ENCODE measurements at regions not wholly inside any gene's neighbourhood (a gene's known extent, or its start where the extent isn't known, plus 50 kb on each side); places are given as distances from the start of the nearest gene placed in this dataset.

DNA sequence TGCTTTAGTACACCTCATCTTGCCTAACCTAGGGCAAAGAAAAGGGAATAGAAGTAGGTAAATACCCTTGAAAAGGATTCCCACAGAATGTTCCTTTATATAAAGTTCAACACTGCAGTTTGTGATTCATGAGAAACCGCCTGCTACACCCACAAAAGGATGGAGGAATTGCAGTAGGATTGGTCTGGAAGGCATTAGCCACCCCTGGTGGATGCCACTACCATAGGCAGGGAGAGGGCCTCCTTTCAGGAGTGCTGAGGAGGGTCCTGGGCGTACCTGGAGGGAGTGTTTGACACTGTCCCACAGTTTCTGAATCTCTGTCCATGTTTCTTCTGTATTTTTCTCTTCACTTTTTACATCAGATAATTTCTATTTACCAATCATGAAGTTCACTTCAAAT is 221.8 kb upstream of the TMEM72 start:
- no peak for DNase-seq

DNA sequence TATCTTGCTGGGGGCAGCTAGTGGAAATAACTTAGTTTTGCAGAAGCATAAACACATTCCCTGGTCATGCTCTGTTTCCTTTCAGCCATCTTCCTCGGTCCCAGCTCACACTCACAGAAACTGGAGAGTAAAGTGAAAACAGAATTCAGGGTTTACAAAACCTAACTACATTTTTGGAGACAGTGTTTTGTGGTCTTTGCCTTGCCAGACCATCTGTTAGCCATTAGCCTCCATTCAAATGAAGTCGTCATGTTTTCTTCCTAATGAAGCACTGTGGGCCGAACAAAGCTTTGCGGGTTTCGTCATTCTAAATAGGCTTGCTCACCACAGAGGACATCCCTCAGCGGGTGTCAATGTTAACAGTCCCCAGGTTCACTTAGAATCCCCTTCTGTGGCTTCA is 214.6 kb upstream of the TMEM72 start:
- DNase-seq: no peak

DNA sequence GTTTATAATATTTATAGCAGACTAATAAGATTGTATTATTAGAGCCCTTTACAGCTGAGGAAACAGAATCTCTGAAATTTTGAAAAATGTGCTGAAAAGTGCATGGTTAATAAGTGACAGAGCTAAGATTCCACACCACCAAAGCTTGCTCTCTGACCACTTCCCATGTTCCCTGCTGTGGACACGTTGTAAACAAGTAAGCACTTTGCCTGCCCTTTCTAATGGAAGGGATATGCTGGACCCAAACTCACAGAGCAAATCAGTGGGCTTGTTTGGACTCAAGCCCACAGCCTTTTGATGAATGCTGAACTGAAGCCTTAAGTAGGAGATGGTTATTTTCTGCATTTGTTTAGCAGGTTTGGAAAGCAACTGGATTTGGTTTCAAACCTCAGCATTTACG is 214.0 kb upstream of the TMEM72 start:
- no peak for DNase-seq

DNA sequence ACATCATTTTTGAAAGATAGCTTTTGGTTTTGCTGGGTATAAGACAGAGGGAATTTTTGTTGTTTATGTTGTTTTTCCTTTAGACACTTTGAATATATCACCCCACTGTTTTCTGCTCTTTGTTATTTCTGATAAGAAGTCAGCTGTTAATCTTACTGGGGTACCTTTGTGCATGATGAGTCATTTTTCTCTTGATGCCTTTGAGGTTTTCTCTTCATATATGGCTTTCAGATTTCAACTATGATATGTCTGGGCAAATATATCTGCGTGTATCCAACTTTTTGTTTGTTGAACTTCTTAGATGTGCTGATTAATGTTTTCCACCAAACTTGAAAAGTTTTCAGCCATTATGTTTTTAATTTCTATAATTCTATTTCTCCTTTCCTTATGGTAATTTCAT is 208.6 kb upstream of the TMEM72 start:
- no peak for DNase-seq

DNA sequence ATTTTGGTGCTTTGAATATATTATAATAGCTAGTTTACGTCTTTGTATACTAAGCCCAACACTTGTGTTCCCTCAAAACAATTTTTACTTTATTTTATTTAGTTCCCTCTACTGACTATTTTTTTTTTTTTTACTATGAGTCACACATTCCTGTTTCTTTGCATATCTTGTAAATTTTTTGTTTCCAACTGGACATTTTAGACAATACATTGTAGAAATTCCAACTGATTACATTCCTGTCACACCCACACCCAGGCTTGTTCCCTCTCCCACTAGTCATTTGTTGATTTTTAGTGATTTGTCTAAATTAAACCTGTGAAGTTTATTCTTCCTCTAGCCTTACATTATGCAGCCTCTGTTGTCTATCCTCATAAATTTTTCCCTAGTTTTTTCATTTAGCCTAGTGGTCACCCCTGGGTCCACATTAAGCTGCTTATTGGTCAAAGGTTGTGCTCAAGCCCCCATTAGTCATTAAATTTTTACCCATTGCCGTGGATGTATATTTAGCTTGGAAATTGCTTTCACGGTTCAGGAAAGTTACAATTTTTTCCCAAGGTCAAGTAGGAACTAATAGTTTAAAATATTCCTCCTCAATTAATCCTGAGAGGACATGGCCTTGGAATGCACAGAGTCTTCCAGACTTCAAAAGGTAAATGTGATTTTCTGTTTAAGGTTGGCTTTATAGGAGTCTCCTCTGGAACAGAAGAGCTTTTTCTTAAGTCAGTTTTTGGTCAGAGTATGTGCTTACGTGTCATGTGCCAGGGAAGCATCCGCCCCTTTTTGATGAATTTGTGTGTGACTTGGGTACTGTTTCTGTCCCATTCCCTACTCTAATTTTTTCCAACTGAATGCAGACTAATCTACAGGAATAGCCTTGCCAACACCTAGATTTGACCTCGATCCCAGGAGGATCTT is 207.6 kb upstream of the TMEM72 start:
- DNase-seq: no peak

DNA sequence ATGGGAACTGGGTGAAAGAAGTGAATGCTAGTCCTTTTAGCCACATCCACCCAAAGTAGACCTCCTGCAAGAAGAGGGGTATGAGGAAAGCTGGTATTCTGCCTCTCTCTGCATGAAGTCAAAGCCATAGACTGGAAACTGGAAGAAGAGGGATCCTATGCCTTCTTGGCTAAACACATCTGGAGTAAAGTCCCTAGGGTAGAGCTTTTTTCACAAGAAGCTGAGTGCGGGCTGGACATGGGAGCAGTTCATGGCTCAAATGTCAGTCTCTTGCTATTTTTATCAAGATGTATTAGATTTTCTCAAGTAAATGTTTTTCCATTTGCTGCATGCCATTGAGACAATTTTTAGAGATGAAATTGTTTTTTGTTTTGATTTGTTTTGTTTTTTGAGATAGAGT is 206.5 kb upstream of the TMEM72 start:
- DNase-seq: no peak

DNA sequence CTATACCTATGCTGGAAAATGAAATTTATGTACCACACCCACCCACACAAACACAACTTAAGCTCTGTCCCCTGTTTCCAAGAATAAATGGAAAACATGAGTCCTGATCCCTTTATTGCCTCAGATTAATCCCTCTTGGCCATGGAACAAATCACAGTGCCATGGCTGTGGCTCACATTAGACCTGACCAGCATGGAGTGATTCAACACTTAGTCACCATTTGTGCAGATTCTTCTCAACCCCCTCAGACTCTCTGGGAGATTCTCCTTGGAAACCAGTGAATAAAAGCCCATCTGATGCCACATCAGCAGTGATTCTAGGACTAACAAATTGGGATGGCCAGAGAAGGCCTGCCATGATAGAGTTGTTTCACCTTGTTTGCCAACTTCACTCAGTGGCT is 204.4 kb upstream of the TMEM72 start:
- DNase-seq: no peak

DNA sequence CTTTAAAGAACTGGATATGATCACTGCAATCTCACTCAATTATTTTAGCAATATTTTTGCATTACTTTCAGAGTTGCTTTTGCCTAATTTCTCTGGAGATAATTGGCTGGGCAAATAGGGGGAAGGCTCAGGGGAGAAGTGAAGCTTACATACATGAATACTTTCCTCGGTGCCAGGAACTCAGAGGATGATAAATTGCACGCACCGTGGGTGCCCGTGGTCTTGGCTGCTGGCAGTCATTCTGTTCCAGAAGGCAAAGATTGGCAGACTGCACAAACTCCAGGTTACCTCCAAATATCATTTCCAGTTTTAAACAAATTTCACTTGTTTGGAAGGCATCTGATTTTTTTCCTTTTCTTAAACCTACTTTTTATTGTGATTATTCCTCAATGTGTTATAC is 197.8 kb upstream of the TMEM72 start:
- DNase-seq: no peak

DNA sequence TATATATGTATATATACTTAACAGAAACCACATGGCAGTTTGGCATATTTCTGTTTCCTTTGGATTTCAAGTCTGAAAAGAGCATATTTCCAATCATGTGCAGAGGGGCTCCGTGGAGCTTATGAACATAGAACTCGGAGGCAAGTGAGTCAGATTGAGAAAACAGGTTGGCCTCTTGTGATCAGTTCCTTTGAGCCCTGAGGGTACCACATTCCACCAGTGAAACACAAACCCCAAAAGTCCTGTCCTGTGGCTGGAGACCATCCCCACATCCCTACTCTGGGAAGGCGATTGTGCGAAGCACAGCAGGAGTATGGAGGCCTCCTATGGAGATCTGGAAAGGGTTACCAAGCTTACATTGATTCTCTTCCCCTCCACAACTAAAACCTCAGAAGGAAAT is 196.7 kb upstream of the TMEM72 start:
- no peak for DNase-seq

DNA sequence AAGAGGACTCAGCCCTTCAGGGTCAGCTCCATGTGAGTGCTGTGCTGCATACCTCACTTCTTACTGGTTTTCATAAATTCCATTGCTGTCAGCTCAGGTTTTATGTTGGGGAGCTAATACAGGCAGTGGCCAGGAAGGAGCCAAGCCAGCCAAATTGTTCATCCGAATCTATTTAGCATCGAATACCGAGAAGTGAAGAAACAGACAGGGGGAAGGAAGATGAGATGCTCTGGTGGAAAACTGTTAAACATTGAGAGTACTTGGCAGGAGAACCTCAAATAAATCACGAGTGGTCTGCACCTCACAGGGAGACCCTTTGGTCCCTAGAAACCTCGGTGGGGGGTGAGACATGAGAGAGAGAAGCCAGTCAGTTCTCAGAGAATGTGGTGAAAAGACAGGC is 196.0 kb upstream of the TMEM72 start:
- no peak for DNase-seq

DNA sequence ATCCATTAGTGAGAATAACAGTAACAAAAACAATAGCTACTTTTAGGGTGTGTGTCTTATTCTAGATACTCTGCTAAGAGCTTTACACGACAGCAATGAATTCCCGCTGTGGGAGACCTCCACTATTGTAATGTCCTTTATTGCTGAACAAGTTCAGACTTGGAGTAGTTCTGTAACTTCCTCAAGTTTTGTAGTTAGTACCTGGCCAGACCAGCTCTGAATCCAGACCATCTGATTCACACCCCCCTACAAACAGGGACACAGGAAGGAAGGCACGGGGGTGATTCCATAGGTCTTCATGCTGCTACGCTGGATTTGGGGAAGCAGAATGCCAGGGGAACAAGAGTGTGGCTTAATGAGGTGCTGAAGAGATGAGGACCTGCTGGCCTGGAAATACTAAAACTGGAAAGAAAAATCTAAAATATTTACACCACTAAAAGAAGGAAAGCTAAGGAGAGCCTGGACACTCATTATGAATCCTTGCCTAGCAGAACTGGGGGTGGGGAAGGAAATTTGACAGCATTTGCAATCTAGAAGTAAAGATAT is 194.6 kb upstream of the TMEM72 start:
- DNase-seq: no peak

DNA sequence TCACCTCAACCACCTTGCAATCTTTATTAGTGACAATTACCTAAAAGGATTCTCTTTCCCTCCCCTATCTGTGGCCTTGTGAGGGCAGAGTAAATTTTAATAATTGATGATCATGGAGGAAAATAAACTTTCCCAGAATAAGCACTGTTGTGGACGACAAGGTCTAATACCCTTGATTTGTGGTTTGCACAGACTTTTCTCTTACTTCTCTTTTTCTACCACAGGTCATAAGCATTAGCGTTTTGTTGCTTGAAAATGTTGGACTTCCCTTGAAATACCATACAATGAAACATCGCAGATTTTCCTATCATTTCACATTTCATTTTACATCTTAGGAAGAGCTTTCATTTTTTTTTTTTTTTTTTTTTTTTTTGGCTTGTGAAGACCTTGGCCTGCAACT is 188.1 kb upstream of the TMEM72 start:
- DNase-seq: no peak

DNA sequence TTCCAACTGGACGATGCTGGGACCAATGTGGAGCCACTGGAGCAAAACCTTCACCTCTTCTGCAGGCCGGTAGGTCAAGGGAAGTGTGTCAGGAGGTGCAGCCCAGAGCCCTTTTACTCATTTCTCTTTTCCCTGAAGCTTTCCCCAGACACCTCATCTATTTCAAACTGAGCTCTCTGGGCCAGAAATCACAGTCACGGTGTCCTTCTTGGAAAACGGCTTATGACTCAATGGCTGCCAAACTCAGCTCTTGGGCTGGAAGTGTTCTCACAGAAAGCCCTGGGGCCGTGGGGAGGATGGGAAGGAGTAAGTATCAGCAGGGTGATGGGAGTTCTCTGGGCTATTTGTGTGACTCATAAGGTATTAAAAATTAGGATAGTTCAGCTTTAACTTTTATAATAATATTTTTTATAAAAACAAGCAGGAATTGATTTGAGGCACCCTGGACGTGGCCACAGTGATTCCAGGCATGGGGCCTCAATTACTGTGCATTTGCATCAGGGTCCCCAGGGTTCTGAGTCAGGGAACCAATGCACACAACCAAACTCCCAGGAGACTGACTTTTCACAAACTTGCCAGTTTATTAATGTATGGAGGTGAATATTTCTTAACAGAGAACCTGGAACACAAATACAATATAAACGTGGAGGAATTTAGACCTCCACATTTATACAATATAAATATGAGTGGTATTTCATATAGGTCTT is 187.4 kb upstream of the TMEM72 start:
- no peak for DNase-seq

DNA sequence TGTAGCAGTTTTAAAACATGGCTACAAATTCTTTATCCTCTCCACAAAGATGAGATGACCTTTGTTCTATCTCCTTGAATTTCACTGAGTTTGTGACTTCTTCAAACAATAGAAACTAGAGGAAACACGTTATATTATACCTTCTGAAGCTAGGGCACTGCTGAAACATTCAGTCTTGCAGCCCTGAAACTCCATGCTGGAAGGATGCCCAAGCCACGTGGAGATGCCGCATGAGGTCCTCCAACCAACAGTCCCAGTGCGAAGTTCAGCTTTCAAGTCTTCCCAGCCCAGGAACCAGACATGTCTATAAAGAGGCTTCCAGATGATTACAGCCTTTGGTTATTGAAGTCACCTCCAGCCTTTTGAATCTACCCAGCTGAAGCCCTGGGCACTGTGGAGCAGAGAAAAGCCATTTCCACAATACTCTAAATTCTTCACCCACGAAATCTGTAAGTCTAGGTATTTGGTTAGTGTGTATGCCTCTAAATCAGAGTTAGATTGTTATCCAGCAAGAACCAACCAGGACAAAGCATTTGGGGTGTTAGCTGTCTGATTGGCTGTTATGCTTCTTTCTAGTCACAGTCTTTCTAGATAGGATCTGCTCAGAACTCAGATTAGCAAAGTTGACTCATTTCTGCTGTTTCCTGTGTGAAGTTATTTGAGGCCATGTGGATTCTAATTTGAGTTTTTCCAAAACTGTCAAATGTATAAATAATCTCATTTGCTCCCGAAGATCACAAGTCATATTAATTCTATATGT is 186.5 kb upstream of the TMEM72 start:
- DNase-seq: no peak

DNA sequence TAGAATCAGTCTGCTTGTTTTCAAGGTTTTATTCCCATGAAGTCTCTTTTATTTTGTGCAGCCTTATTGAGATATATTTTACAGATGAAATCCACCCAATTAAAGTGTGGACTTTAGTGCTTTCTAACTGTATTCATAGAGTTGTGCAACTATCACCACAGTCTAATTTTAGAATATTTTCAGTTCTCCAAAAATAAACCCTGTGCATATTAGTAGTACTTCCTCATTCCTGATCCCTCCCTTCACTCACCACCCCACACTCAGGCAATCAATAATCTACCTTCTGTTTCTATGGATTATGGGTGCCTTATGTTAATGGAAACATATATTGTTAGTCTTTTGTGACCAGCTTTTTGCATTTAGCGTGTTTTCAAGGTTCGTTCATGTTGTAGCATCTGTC is 185.7 kb upstream of the TMEM72 start:
- DNase-seq: no peak

DNA sequence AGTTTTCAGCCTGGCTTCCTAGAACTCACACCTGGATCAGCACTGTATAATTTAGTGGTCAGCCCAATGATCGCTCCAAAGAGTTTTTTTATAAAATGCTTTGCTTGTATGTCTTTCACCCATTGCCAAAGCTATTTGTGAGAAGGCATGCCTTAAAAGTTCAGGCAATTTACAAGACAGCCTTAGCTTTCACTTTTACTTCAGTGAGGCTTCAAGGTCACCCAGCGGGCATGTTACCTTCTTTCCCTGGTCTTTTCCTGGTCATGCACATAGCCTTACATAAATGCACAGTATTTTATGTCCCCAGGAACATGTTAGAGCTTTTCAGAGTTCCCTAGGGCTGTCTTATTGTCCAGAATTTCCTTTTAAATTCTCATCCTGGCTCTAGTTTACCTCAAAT is 179.9 kb upstream of the TMEM72 start:
- DNase-seq: no peak

DNA sequence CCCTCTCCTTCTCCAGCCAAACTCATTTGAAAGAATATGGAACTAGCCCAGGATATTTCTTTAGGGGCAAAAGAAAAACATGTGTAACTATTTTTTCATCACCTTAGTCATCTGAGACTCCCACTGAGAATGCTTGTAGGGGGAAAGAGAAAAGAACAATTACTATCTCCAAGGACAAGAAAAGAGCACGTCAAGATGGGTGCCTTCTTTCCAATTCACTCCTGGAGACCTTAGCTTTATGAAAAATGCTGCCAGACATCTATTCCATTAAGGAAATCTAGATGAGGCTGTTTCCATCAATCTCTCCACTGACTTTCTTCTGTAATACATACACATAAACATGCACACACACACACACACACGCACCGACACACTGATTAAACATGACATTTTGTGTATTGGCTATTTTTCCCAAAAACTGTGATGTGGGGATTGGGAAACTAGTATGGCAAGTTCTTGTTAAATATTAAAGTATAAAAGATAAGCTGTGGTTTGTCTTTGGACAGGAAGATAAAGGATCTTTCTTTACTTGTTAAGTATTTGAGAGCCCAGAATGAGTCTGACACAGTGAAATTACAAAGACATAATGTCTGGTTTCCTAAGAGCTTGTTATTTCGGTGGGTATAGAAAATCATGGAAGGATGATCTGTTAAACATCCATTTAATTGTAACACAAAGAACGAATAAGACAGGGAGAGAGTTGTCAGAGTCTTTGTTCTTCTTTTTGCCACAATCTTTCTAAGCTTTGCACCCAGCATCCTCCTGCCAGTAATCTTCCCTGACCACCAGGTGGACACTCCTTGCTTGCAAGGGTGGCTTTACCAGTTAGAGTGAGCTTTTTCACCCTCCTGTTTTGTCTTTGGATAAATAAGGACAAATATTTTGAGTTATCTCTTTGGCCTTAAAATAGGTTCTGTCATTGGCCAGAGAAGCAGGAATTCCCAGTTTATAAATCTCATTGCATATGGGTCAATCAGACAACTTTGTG is 177.3 kb upstream of the TMEM72 start:
- DNase-seq: no peak

DNA sequence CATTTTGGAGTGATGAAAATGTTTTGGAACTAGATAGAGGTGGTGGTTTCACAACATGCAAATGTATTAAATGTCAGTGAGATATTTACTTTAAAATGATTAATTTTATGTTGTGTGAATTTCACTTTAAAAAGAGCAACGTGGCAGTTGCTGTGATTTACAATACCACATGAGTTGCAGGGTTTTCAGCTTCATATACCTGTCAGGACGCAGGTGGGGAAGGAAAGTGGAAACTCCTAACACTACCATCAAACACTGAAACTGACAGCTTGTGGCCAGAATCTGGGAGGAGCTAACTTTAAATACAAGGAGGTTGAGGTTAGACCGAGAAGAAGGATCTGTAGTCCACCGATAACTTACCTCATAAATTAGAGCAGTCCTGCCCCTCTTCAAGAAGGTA is 168.9 kb upstream of the TMEM72 start:
- no peak for DNase-seq

DNA sequence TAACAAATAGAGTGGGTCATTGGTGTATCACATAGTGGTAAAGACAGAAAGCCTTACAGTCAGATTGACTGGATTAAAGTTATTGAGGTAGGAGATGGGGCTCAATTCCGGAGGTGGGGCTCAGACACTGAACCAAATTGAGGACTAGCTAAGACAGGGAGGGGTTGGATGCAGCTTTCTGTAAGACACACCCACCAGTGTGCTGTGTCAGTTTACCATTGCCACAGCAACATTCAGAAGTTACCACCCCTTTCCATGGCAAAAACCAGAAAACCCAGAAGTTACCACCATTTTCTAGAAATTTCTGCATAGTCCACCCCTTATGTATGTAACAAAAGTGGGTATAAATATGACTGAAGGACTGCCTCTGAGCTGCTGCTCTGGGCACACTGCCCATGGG is 167.6 kb upstream of the TMEM72 start:
- DNase-seq: no peak

DNA sequence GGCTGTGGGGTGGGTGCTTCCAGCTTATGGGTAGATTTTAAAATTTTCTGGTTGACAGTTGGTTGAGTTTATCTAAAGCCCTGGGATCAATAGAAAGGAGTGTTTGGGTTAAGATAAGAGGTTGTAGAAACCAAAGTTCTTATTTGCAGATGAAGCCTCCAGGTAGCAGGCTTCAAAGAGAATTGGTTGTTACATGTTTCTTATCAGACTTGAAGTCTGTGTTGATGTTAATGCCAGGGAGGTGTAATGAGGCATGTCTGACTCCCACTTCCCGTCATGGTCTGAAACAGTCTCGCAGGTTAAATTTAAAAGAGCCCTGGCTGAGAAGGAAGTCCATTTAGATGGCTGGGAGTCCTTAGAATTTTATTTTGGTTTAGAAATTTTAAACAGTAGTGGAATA is 165.2 kb upstream of the TMEM72 start:
- DNase-seq: no peak

DNA sequence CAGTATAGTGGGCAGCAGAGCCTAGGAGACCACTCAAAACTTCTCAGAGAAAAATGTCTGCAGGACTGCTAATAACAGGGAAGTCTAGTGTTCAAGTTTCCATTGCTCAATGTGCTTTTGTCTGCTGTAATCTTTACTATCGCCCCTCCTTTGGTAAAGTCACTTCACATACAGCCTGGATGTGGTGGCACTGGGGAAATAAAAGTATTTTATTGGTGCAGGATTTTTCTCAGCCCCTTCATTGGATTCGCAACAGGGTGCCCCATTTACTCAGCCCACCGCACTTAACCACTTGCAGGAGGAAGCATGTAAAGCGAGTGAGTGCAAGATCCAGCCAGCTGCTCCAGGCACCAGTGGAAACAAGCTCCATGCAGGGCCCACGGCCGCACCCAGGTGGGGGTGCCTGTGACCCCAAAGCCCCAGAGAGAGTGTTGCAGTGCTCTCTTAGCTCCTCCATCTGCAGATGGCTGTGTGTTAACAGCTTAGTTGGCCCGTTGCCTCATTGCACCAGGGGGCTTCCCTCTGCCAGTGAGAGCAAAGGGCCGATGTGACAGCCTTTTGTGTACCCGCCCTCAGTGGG is 163.5 kb upstream of the TMEM72 start:
- DNase-seq: no peak

DNA sequence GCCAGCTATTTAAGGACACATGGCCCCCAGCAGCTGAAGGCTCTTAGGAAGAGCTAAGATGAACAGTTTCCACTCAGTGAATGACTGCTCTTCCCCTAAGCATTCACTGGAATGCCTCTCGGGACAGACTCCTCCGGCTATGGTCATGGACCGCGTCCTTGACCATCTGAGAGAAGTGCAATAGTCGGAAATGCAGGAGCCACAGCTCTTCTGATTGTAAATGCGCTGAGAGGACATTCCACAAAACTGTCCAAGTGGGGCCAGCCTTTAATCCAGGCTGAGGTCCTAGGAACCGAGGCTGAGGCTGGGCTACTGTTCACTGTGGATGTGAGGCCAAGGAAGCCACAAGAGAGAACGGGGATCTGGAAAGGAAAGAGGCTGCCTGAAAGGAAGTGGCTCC is 162.0 kb upstream of the TMEM72 start:
- DNase-seq: no peak
